ENCODE measurements at regions not wholly inside any gene's neighbourhood (a gene's known extent, or its start where the extent isn't known, plus 50 kb on each side); places are given as distances from the start of the nearest gene placed in this dataset.

DNA sequence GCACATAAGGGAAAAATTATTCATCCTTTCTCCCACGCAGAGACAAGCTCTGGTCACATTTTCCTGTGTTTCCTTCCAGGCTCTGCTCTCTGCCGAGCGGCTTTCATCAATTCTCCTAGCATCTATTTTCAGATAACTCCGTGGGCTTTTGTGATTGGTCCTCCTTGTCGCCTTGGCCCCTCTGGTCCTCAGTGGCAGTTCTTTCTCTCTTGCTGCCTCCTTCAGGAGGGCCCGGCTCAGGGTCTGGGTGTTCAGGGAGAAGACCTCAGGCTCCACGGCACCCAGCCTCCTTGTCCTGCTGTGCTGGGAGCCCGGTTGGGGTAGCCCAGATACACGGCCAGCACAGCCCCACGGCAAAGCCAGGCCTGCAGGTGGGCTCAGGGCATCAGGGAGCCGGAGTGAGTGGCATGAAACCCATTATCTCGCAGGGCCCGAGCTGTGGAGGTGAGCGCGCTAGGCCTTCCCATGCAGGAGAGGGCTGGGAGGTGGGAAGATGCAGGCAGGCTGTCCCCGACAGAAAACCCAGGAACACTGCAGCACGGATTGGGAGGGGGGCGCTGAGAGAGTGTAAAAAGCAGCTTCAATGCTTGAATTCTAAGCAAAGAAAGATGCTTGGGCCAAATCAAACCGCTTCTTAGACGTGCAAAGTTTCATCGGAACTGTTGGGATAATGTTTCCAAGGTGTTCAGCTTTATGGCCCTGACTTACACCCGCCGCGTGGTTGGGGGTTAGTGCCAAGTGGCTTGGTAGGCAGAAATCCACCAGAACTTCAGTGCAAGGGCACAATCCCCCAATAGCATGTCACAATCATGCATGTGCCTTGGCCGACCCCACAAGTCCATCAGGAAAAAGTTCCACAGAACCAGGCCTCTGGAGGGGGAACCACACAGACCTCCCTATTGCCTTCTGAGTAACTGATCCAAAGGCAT is 81.9 kb upstream of the WNT7B start:
- no TSS peak for BruUV-seq (replicated peaks)
- Histone ChIP-seq H2BK20ac (ENCODE audit: low read depth, low read length) (no peak overlapping the region), H4K8ac (ENCODE audit: low read depth in 2 of 2, low read length in 2 of 2) (no peak overlapping the region), H3K4me3 (ENCODE audit: insufficient read depth, low read depth, low read length) (no peak overlapping the region), H3K18ac (ENCODE audit: low read depth, low read length) (no peak overlapping the region), H3K27me3 (ENCODE audit: control insufficient read depth, insufficient read depth, low read length) (no peaks in the 10 kb centered on the region), H4K5ac (ENCODE audit: low read depth, low read length) (no peak overlapping the region), H3K9me3 (ENCODE audit: control insufficient read depth, insufficient read depth, low read length) (no peaks in the 10 kb centered on the region), H2BK15ac (ENCODE audit: low read depth, low read length) (no peak overlapping the region), H3K79me1 (ENCODE audit: low read depth in 1 of 2, low read length in 2 of 2) (peaks cover 33 to 72% of the 10 kb centered on the region in 2 experiments), H3K23ac (ENCODE audit: low read depth, low read length) (no peak overlapping the region; the same call in 1 of the 2 replicates), H3K14ac (replicated peaks; ENCODE audit: low read depth, low read length) (no peak overlapping the region), H3K4me2 (ENCODE audit: low read depth, low read length) (no peak overlapping the region), H3K56ac (ENCODE audit: extremely low read depth, insufficient read depth, low read length) (no peak overlapping the region), H3K27ac (ENCODE audit: insufficient read depth, low read length) (no peak overlapping the region), H2AK5ac (ENCODE audit: low read depth, low read length) (no peak overlapping the region), H3K9me1 (ENCODE audit: insufficient read depth, low read length) (peaks cover 4% of the 10 kb centered on the region; the same call in 1 of the 2 replicates), H3K9ac (ENCODE audit: low read depth, low read length) (no peak overlapping the region), H4K91ac (ENCODE audit: insufficient read depth, low read depth, low read length) (no peak overlapping the region), H2BK5ac (ENCODE audit: low read depth, low read length, poor library complexity, severe bottlenecking) (no peak overlapping the region), H3K36me3 (ENCODE audit: control insufficient read depth, insufficient read depth, low read length) (peaks cover 5% of the 10 kb centered on the region; the same call in 1 of the 2 replicates), H2BK120ac (ENCODE audit: low read depth, low read length) (no peak overlapping the region), H2AFZ (replicated peaks; ENCODE audit: low read length, poor library complexity) (no peak overlapping the region), H3K4me1 (ENCODE audit: control insufficient read depth, insufficient read depth, low read length) (peaks cover 15% of the 10 kb centered on the region), H4K20me1 (ENCODE audit: insufficient read depth, low read length) (no peaks in the 10 kb centered on the region), H3K4ac (ENCODE audit: low read depth, low read length) (no peak overlapping the region), H2AK9ac (replicated peaks; ENCODE audit: low read depth, low read length, poor library complexity) (no peak overlapping the region)
- CTCF ChIA-PET: interaction anchor here (0.5 kb wide), 1 partner anchor 603 kb away, joined by 4 read pairs; no protein-coding TSS in a partner anchor
- TF ChIP-seq BHLHE40 (IDR thresholded peaks at IDR 0.05; ENCODE audit: low read depth, low read length) (no peak), CHD1 (IDR thresholded peaks at IDR 0.05; ENCODE audit: low read depth, low read length) (no peak)
- dilution Hi-C loops (cut with HindIII; ENCODE audit: low sequenced_read_pairs, unreplicated experiment) (no loop called here), in situ Hi-C loops (cut with MboI; ENCODE audit: low sequenced_read_pairs) (no loop called here), intact Hi-C loops (cut with micrococcal nuclease) (no loop called here)
- WGBS, 2 experiments (ENCODE audit: extremely low coverage in 2 of 2, insufficient read length in 1 of 2): 93% methylated on average over 15 of the region's 25 CpGs; no CpG with 5 or more reads in 1 of the 2 experiments
- ATAC-seq (ENCODE audit: low read depth): no peak
- DNase-seq: no peak
- POLR2A ChIA-PET (ENCODE audit: unreplicated experiment): no interaction called here

Measured in IMR-90 (cell line).